Adipocyte (in vitro differentiated cells): ENCODE measurements at regions not wholly inside any gene's neighbourhood (a gene's known extent, or its start where the extent isn't known, plus 50 kb on each side); places are given as distances from the start of the nearest gene placed in this dataset.

Experiments
- DNase-seq: peaks from one replicate; pipeline ENCODE4 v3.0.0-alpha.2; 2015; ENCODE audit warnings: low read depth
- H3K27me3 ChIP-seq: replicated peaks from 2 replicates; pipeline ENCODE4 v1.7.0; 2013; ENCODE audit warnings: mild to moderate bottlenecking, low read length, moderate library complexity; ENCODE audit not compliant: control insufficient read depth, insufficient read depth
- H3K36me3 ChIP-seq: 2 replicates; pipeline ENCODE4 v1.7.0; 2013; ENCODE audit warnings: low read length, mild to moderate bottlenecking, moderate library complexity; ENCODE audit not compliant: control insufficient read depth, insufficient read depth, severe bottlenecking
- H3K4me1 ChIP-seq: 2 replicates; pipeline ENCODE4 v1.7.0; 2013; ENCODE audit warnings: mild to moderate bottlenecking, low read length, moderate library complexity; ENCODE audit not compliant: control insufficient read depth, insufficient read depth
- H3K4me3 ChIP-seq: 2 replicates; pipeline ENCODE4 v1.7.0; 2013; ENCODE audit warnings: mild to moderate bottlenecking, low read length, moderate library complexity
- H3K9ac ChIP-seq: 2 replicates; pipeline ENCODE4 v1.7.0; 2013; ENCODE audit warnings: mild to moderate bottlenecking, low read length, moderate library complexity
- H3K9me3 ChIP-seq: 2 replicates; pipeline ENCODE4 v1.7.0; 2013; ENCODE audit warnings: mild to moderate bottlenecking, low read length, moderate library complexity; ENCODE audit not compliant: control insufficient read depth

GRCh38 chr10:62633976-62634375 lies 170.5 kb upstream of the ADO start:
- Histone ChIP-seq H3K27me3 (no peaks in the 10 kb centered on the region), H3K36me3 (no peaks in the 10 kb centered on the region), H3K4me1 (peaks cover 16% of the 10 kb centered on the region), H3K4me3 (no peak overlapping the region), H3K9me3 (no peaks in the 10 kb centered on the region), H3K9ac (no peak overlapping the region)
- no peak for DNase-seq

- no peak overlapping the region for H3K4me3 ChIP-seq
- H3K36me3 ChIP-seq, result no peaks in the 10 kb centered on the region
- no peaks in the 10 kb centered on the region for H3K27me3 ChIP-seq
- no peak for DNase-seq
- H3K9me3 ChIP-seq, result no peaks in the 10 kb centered on the region
- H3K4me1 ChIP-seq, result peaks cover 16% of the 10 kb centered on the region
- no peak overlapping the region for H3K9ac ChIP-seq
These were observed 169.9 kb upstream of the ADO start for GRCh38 chr10:62634576-62634975.

GRCh38 chr10:62635127-62635526 lies 169.4 kb upstream of the ADO start:
- Histone ChIP-seq H3K27me3 (no peaks in the 10 kb centered on the region), H3K36me3 (no peaks in the 10 kb centered on the region), H3K4me1 (peaks cover 16% of the 10 kb centered on the region), H3K9me3 (no peaks in the 10 kb centered on the region), H3K9ac (no peak overlapping the region), H3K4me3 (no peak overlapping the region)
- no peak for DNase-seq

GRCh38 chr10:62636825-62637248 lies 167.7 kb upstream of the ADO start:
- H3K27me3 ChIP-seq, result no peaks in the 10 kb centered on the region

GRCh38 chr10:62637249-62638061 lies 167.1 kb upstream of the ADO start:
- Histone ChIP-seq H3K27me3 (no peaks in the 10 kb centered on the region), H3K36me3 (no peaks in the 10 kb centered on the region), H3K9ac (peak overlapping the region; percentile 57), H3K9me3 (no peaks in the 10 kb centered on the region), H3K4me1 (peaks cover 16% of the 10 kb centered on the region), H3K4me3 (peak overlapping the region; percentile 34)
- peak; percentile 53 for DNase-seq

More at GRCh38 chr10:62636825-62637248, 167.7 kb upstream of the ADO start:
- Histone ChIP-seq H3K9ac (peak overlapping the region; percentile 57), H3K36me3 (no peaks in the 10 kb centered on the region), H3K9me3 (no peaks in the 10 kb centered on the region), H3K4me3 (peak overlapping the region; percentile 34), H3K4me1 (peaks cover 16% of the 10 kb centered on the region)
- no peak for DNase-seq

- Histone ChIP-seq H3K27me3 (no peaks in the 10 kb centered on the region), H3K4me1 (peaks cover 16% of the 10 kb centered on the region), H3K36me3 (no peaks in the 10 kb centered on the region), H3K9ac (peak overlapping the region; percentile 57), H3K9me3 (no peaks in the 10 kb centered on the region), H3K4me3 (peak overlapping the region; percentile 34)
- DNase-seq, result peak; percentile 3
These were observed 166.4 kb upstream of the ADO start for GRCh38 chr10:62638062-62638477.

- H3K36me3 ChIP-seq, result no peaks in the 10 kb centered on the region
- no peaks in the 10 kb centered on the region for H3K27me3 ChIP-seq
- no peaks in the 10 kb centered on the region for H3K9me3 ChIP-seq
- H3K4me3 ChIP-seq, result no peak overlapping the region
- H3K4me1 ChIP-seq, result peaks cover 16% of the 10 kb centered on the region
- DNase-seq, result no peak
- H3K9ac ChIP-seq, result no peak overlapping the region
These were observed 165.4 kb upstream of the ADO start for GRCh38 chr10:62639144-62639543.

GRCh38 chr10:62640411-62640810 lies 164.1 kb upstream of the ADO start:
- peak; percentile 51 for DNase-seq
- no peaks in the 10 kb centered on the region for H3K27me3 ChIP-seq
- H3K9me3 ChIP-seq, result no peaks in the 10 kb centered on the region
- H3K4me1 ChIP-seq, result peaks cover 16% of the 10 kb centered on the region
- H3K36me3 ChIP-seq, result no peaks in the 10 kb centered on the region
- H3K9ac ChIP-seq, result no peak overlapping the region
- H3K4me3 ChIP-seq, result no peak overlapping the region

- no peak overlapping the region for H3K4me3 ChIP-seq
- H3K27me3 ChIP-seq, result no peaks in the 10 kb centered on the region
- no peaks in the 10 kb centered on the region for H3K9me3 ChIP-seq
- H3K4me1 ChIP-seq, result no peaks in the 10 kb centered on the region
- H3K36me3 ChIP-seq, result no peaks in the 10 kb centered on the region
- H3K9ac ChIP-seq, result no peak overlapping the region
- no peak for DNase-seq
These were observed 160.6 kb upstream of the ADO start for GRCh38 chr10:62643606-62644587.

GRCh38 chr10:62647375-62648092 lies 157.0 kb upstream of the ADO start:
- H3K4me3 ChIP-seq, result no peak overlapping the region
- no peaks in the 10 kb centered on the region for H3K9me3 ChIP-seq
- no peak overlapping the region for H3K9ac ChIP-seq
- H3K4me1 ChIP-seq, result peaks cover 12% of the 10 kb centered on the region
- H3K36me3 ChIP-seq, result no peaks in the 10 kb centered on the region
- H3K27me3 ChIP-seq, result no peaks in the 10 kb centered on the region
- no peak for DNase-seq

GRCh38 chr10:62648921-62649320 lies 155.6 kb upstream of the ADO start:
- no peak for DNase-seq
- Histone ChIP-seq H3K9me3 (no peaks in the 10 kb centered on the region), H3K36me3 (no peaks in the 10 kb centered on the region)

More at GRCh38 chr10:62648921-62649320, 155.6 kb upstream of the ADO start:
- H3K27me3 ChIP-seq, result no peaks in the 10 kb centered on the region
- no peak overlapping the region for H3K4me3 ChIP-seq
- no peak overlapping the region for H3K9ac ChIP-seq
- H3K4me1 ChIP-seq, result peaks cover 12% of the 10 kb centered on the region
